Body of pancreas (tissue), 4 donors: ENCODE measurements at regions not wholly inside any gene's neighbourhood (a gene's known extent, or its start where the extent isn't known, plus 50 kb on each side); places are given as distances from the start of the nearest gene placed in this dataset.
A peak's percentile ranks its signal among the peaks of the same experiment; 100 is the strongest.

Experiments used
- ATAC-seq: fragments of 150-250 bp; one replicate; pipeline ENCODE4 v1.9.1; 2016
- DNase-seq, 4 donors: peaks; one replicate each; pipeline ENCODE4 v3.0.0-alpha.2; 2019
- H3K27ac ChIP-seq, 4 donors: fragments of 200-600 bp; sonication (generic); 1 replicate in 3 of 4; 2 replicates in 1 of 4; pipeline versions ENCODE4 v1.5.1 to v1.6.1; 2016 to 2019; ENCODE audit warnings: mild to moderate bottlenecking in 1 of 4, mixed read lengths in 1 of 4, moderate library complexity in 1 of 4
- H3K27me3 ChIP-seq, 2 donors: fragments of 200-600 bp; sonication (generic); one replicate each; pipeline ENCODE4 v1.6.0; 2016; ENCODE audit warnings: mild to moderate bottlenecking in 1 of 2
- H3K36me3 ChIP-seq, 2 donors: fragments of 200-600 bp; sonication (generic); replicated peaks in 1 of 2; 2 replicates each; pipeline ENCODE4 v1.5.1; 2016; ENCODE audit warnings: low read depth in 2 of 2; ENCODE audit not compliant: insufficient read depth in 1 of 2
- H3K4me1 ChIP-seq: fragments of 200-600 bp; sonication (generic); one replicate; pipeline ENCODE4 v1.6.0; 2016
- H3K4me3 ChIP-seq, 2 donors: fragments of 200-600 bp; sonication (generic); 1 replicate in 1 of 2; 2 replicates in 1 of 2; pipeline ENCODE4 v1.5.1; 2016 to 2019
- H3K9me3 ChIP-seq, 3 donors: fragments of 200-600 bp; sonication (generic); 1 replicate in 2 of 3; 2 replicates in 1 of 3; pipeline ENCODE4 v1.5.1; 2016
- CTCF ChIP-seq, 7 experiments: fragments of 450-650 bp in 4 of 7; fragments of 200-600 bp in 3 of 7; sonication (generic) in 3 of 7; IDR thresholded peaks; one replicate each; pipeline ENCODE4 v1.5.1; 2016 to 2019; ENCODE audit warnings: antibody characterized with exemption in 7 of 7
- POLR2A ChIP-seq, 3 donors: fragments of 450-650 bp; IDR thresholded peaks; one replicate each; pipeline ENCODE4 v1.6.1; 2016; ENCODE audit warnings: antibody characterized with exemption in 3 of 3, mild to moderate bottlenecking in 2 of 3
- WGBS, 2 donors: methylation state at CpG; one replicate each; pipeline ENCODE4 v1.1.5; 2017; 5-methylcytosine and 5-hydroxymethylcytosine counted together
- intact Hi-C: fragments of 100-400 bp; cut with DNase I; formaldehyde crosslinking; loops from one replicate; pipeline ENCODE4 v1.15.1; 2023

GRCh38 chr7:50207686-50208255 lies 96.7 kb upstream of the IKZF1 start:
- no peak for TF ChIP-seq POLR2A (IDR thresholded peaks at IDR 0.05)
- no peak for TF ChIP-seq CTCF (IDR thresholded peaks at IDR 0.05)
- Histone ChIP-seq H3K27ac (no peak overlapping the region), H3K27me3 (no peaks in the 10 kb centered on the region), H3K9me3 (no peaks in the 10 kb centered on the region), H3K4me1 (no peaks in the 10 kb centered on the region), H3K36me3 (no peaks in the 10 kb centered on the region), H3K4me3 (no peak overlapping the region)
- intact Hi-C loops = loop anchor here (10.0 kb wide), 1 partner anchor 957 kb away; no protein-coding TSS in a partner anchor
- DNase-seq (no peak), ATAC-seq (no peak)
- 59 to 70% methylated on average over 14 of the region's 14 CpGs for WGBS, 2 donors

- intact Hi-C loops = loop anchor here (10.0 kb wide), 1 partner anchor 958 kb away; no protein-coding TSS in a partner anchor
- no peak for TF ChIP-seq POLR2A (IDR thresholded peaks at IDR 0.05)
- no peak for TF ChIP-seq CTCF (IDR thresholded peaks at IDR 0.05)
Measured at GRCh38 chr7:50207251-50207564, 97.3 kb upstream of the IKZF1 start.

GRCh38 chr7:50206453-50207250 lies 97.9 kb upstream of the IKZF1 start:
- intact Hi-C loops = loop anchor here (10.0 kb wide), 1 partner anchor 958 kb away; no protein-coding TSS in a partner anchor
- no peak overlapping the region for H3K27ac ChIP-seq
- peak in 1 of 4 donors; percentile 55 for DNase-seq
- TF ChIP-seq POLR2A (IDR thresholded peaks at IDR 0.05) = no peak
- TF ChIP-seq CTCF (IDR thresholded peaks at IDR 0.05) = no peak
- no peaks in the 10 kb centered on the region for H3K36me3 ChIP-seq
- no peaks in the 10 kb centered on the region for H3K27me3 ChIP-seq
- ATAC-seq = no peak
- no peaks in the 10 kb centered on the region for H3K4me1 ChIP-seq
- no peaks in the 10 kb centered on the region for H3K9me3 ChIP-seq
- H3K4me3 ChIP-seq = no peak overlapping the region
- 63 to 72% methylated on average over 20 to 21 of the region's 21 CpGs for WGBS, 2 donors

More at GRCh38 chr7:50207251-50207564, 97.3 kb upstream of the IKZF1 start:
- no peaks in the 10 kb centered on the region for H3K4me1 ChIP-seq
- no peak for ATAC-seq
- no peak overlapping the region for H3K27ac ChIP-seq
- H3K4me3 ChIP-seq = no peak overlapping the region
- WGBS, 2 donors = 67 to 71% methylated on average over 11 of the region's 11 CpGs
- no peaks in the 10 kb centered on the region for H3K9me3 ChIP-seq
- H3K36me3 ChIP-seq = no peaks in the 10 kb centered on the region
- DNase-seq = no peak
- H3K27me3 ChIP-seq = no peaks in the 10 kb centered on the region

DNA sequence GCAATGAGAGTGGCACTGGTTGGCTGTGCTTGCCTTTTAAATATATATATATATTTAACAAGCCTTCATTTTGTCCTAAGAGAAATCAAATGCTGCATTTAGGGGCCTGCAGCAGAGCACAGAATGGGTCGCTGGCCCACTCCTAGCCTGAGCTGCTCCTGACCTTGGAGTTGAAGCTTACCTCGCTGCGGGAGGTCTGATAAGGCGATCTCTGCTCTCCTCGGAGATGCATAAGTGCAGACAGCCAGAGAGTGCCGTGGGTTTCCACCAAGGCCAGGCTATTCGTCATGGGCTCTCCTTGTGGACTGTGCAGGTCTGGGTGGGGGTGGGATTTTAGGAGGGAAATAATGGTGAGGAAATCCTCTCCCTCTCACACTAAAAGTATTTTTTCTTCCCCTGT lies 99.5 kb upstream of the IKZF1 start:
- DNase-seq = no peak
- H3K36me3 ChIP-seq = no peaks in the 10 kb centered on the region
- intact Hi-C loops = loop anchor here (10.0 kb wide), 1 partner anchor 960 kb away; no protein-coding TSS in a partner anchor
- no peaks in the 10 kb centered on the region for H3K4me1 ChIP-seq
- no peak for TF ChIP-seq CTCF (IDR thresholded peaks at IDR 0.05)
- no peak for TF ChIP-seq POLR2A (IDR thresholded peaks at IDR 0.05)
- H3K27ac ChIP-seq = no peak overlapping the region
- no peaks in the 10 kb centered on the region for H3K27me3 ChIP-seq
- WGBS, 2 donors = 37% methylated on average over 7 of the region's 7 CpGs
- ATAC-seq = no peak
- no peaks in the 10 kb centered on the region for H3K9me3 ChIP-seq
- no peak overlapping the region for H3K4me3 ChIP-seq
